ENCODE measurements at regions not wholly inside any gene's neighbourhood (a gene's known extent, or its start where the extent isn't known, plus 50 kb on each side); places are given as distances from the start of the nearest gene placed in this dataset.

GRCh38 chr2:120541972-120542670 is 193.5 kb upstream of the GLI2 start:
- Histone ChIP-seq H4K20me1 (ENCODE audit: low read depth) (no peaks in the 10 kb centered on the region), H2AFZ (replicated peaks) (no peak overlapping the region), H3K27me3 (peaks cover 17% of the 10 kb centered on the region), H3K79me2 (ENCODE audit: low read depth) (no peaks in the 10 kb centered on the region), H3K4me1 (no peaks in the 10 kb centered on the region), H3K4me3 (no peak overlapping the region), H3K27ac (no peak overlapping the region), H3K9me3 (ENCODE audit: low read depth) (no peaks in the 10 kb centered on the region), H3K4me2 (no peak overlapping the region), H3F3A (ENCODE audit: low read depth) (no peaks in the 10 kb centered on the region), H3K36me3 (no peaks in the 10 kb centered on the region), H3K9ac (no peak overlapping the region)
- H3K27me3 Mint-ChIP-seq (ENCODE audit: insufficient read depth, low read depth): peaks cover 12% of the 10 kb centered on the region
- H3K9me3 Mint-ChIP-seq: no peaks in the 10 kb centered on the region
- H3K4me3 Mint-ChIP-seq: no peak overlapping the region
- no peaks in the 10 kb centered on the region for H3K36me3 Mint-ChIP-seq
- DNase-seq (ENCODE audit: low spot score): no peak
- TF ChIP-seq CTCF (IDR thresholded peaks at IDR 0.05) (no peak), EZH2phosphoT487 (IDR thresholded peaks at IDR 0.05) (no peak), EZH2 (IDR thresholded peaks at IDR 0.05) (no peak)
- peaks cover 33% of the 10 kb centered on the region for H3K4me1 Mint-ChIP-seq
- H3K27ac Mint-ChIP-seq: peak overlapping the region; percentile 48

GRCh38 chr2:120542911-120543527 is 192.6 kb upstream of the GLI2 start:
- H3K27ac Mint-ChIP-seq: no peak overlapping the region
- Histone ChIP-seq H3F3A (ENCODE audit: low read depth) (no peaks in the 10 kb centered on the region), H3K27me3 (peaks cover 13% of the 10 kb centered on the region), H3K9ac (no peak overlapping the region), H3K27ac (no peak overlapping the region), H3K79me2 (ENCODE audit: low read depth) (no peaks in the 10 kb centered on the region), H3K4me2 (no peak overlapping the region), H3K9me3 (ENCODE audit: low read depth) (no peaks in the 10 kb centered on the region), H4K20me1 (ENCODE audit: low read depth) (no peaks in the 10 kb centered on the region), H3K4me3 (no peak overlapping the region), H3K4me1 (no peaks in the 10 kb centered on the region), H3K36me3 (no peaks in the 10 kb centered on the region), H2AFZ (replicated peaks) (no peak overlapping the region)
- no peaks in the 10 kb centered on the region for H3K9me3 Mint-ChIP-seq
- peaks cover 33% of the 10 kb centered on the region for H3K4me1 Mint-ChIP-seq
- no peaks in the 10 kb centered on the region for H3K36me3 Mint-ChIP-seq
- TF ChIP-seq CTCF (IDR thresholded peaks at IDR 0.05) (no peak), EZH2 (IDR thresholded peaks at IDR 0.05) (no peak), EZH2phosphoT487 (IDR thresholded peaks at IDR 0.05) (no peak)
- peaks cover 19% of the 10 kb centered on the region for H3K27me3 Mint-ChIP-seq (ENCODE audit: insufficient read depth, low read depth)
- no peak for DNase-seq (ENCODE audit: low spot score)
- H3K4me3 Mint-ChIP-seq: no peak overlapping the region

- no peaks in the 10 kb centered on the region for H3K9me3 Mint-ChIP-seq
- no peaks in the 10 kb centered on the region for H3K36me3 Mint-ChIP-seq
- H3K27ac ChIP-seq: no peak overlapping the region
- no peak overlapping the region for H3K4me2 ChIP-seq
- no peaks in the 10 kb centered on the region for H3K4me1 ChIP-seq
- H3K27ac Mint-ChIP-seq: no peak overlapping the region
- peaks cover 9% of the 10 kb centered on the region for H3K27me3 ChIP-seq
- H3K4me3 Mint-ChIP-seq: no peak overlapping the region
- DNase-seq (ENCODE audit: low spot score): no peak
- peaks cover 33% of the 10 kb centered on the region for H3K4me1 Mint-ChIP-seq
- H3K36me3 ChIP-seq: no peaks in the 10 kb centered on the region
- H3K27me3 Mint-ChIP-seq (ENCODE audit: insufficient read depth, low read depth): peaks cover 20% of the 10 kb centered on the region
- H3K9me3 ChIP-seq (ENCODE audit: low read depth): no peaks in the 10 kb centered on the region
- H2AFZ ChIP-seq (replicated peaks): no peak overlapping the region
- H3F3A ChIP-seq (ENCODE audit: low read depth): no peaks in the 10 kb centered on the region
- no peak overlapping the region for H3K4me3 ChIP-seq
- H3K79me2 ChIP-seq (ENCODE audit: low read depth): no peaks in the 10 kb centered on the region
- H3K9ac ChIP-seq: no peak overlapping the region
- TF ChIP-seq CTCF (IDR thresholded peaks at IDR 0.05) (no peak), EZH2phosphoT487 (IDR thresholded peaks at IDR 0.05) (no peak), EZH2 (IDR thresholded peaks at IDR 0.05) (no peak)
- no peaks in the 10 kb centered on the region for H4K20me1 ChIP-seq (ENCODE audit: low read depth)
These were observed 191.8 kb upstream of the GLI2 start for GRCh38 chr2:120543899-120544298.
